AG10803 (cell line): ENCODE measurements at regions not wholly inside any gene's neighbourhood (a gene's known extent, or its start where the extent isn't known, plus 50 kb on each side); places are given as distances from the start of the nearest gene placed in this dataset.

Experiments used
- DNase-seq: peaks from one replicate; pipeline ENCODE4 v3.0.0; 2010; ENCODE audit warnings: low read depth
- H3K4me3 ChIP-seq: 2 replicates; pipeline ENCODE4 v1.5.1; 2011; ENCODE audit warnings: mild to moderate bottlenecking, low read length, control low read depth
- TF ChIP-seq, protein P1 (sequence below): conservative IDR thresholded peaks from 2 replicates; pipeline ENCODE4 v1.5.1; 2011; ENCODE audit warnings: mild to moderate bottlenecking, low read length, control low read depth, inconsistent platforms

- no peak for DNase-seq
Observed at GRCh38 chr4:116357758-116358157, 727.6 kb downstream of the TRAM1L1 start.

GRCh38 chr4:116346750-116347149 is 738.6 kb downstream of the TRAM1L1 start:
- TF ChIP-seq, protein P1, sequence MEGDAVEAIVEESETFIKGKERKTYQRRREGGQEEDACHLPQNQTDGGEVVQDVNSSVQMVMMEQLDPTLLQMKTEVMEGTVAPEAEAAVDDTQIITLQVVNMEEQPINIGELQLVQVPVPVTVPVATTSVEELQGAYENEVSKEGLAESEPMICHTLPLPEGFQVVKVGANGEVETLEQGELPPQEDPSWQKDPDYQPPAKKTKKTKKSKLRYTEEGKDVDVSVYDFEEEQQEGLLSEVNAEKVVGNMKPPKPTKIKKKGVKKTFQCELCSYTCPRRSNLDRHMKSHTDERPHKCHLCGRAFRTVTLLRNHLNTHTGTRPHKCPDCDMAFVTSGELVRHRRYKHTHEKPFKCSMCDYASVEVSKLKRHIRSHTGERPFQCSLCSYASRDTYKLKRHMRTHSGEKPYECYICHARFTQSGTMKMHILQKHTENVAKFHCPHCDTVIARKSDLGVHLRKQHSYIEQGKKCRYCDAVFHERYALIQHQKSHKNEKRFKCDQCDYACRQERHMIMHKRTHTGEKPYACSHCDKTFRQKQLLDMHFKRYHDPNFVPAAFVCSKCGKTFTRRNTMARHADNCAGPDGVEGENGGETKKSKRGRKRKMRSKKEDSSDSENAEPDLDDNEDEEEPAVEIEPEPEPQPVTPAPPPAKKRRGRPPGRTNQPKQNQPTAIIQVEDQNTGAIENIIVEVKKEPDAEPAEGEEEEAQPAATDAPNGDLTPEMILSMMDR, result no peak
- no peak for DNase-seq
- H3K4me3 ChIP-seq, result no peak overlapping the region

More at GRCh38 chr4:116357758-116358157, 727.6 kb downstream of the TRAM1L1 start:
- no peak overlapping the region for H3K4me3 ChIP-seq
- TF ChIP-seq, protein P1, result no peak

- DNase-seq, result no peak
- no peak overlapping the region for H3K4me3 ChIP-seq
- TF ChIP-seq, protein P1, result no peak
Observed at GRCh38 chr4:116343809-116344208, 741.6 kb downstream of the TRAM1L1 start.

DNA sequence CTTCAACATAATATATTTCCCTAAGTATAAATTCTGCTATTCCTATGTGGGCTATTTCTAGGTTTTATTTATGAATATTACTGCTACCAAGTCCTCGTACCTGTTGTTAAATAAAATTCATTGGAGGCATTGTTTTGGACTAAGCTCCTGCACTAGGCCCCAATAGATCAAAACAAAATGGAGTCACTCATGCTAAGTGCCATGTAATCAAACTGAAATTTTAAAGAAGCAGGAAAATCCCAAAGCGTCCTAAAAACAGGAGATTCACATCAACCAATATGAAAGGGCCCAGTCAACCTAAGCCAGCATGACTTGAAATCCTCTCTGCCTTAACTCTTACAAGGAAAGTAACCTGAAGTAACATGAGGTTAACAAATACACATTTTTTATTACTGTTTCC is 743.2 kb downstream of the TRAM1L1 start:
- H3K4me3 ChIP-seq, result no peak overlapping the region
- no peak for DNase-seq
- TF ChIP-seq, protein P1, result no peak

DNA sequence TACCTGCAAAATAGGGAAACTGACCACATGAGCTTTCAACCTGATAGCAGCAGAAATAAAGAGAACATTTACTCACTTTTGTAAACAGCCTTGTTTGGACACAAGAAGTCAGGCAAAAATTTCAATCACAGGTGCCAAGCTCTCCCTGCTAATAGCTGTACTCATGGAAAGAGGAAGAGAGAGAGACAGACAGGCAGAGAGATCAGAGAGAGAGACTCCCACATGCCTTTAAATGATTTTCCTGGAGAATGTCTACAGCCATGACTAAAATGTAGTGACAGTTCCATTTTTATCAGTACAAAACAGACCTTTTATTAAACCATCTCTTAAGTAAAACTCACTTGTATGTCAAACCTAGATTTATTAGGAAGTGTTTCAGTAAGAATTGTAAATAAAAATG is 752.9 kb downstream of the TRAM1L1 start:
- DNase-seq, result no peak
- no peak overlapping the region for H3K4me3 ChIP-seq
- TF ChIP-seq, protein P1, result no peak

DNA sequence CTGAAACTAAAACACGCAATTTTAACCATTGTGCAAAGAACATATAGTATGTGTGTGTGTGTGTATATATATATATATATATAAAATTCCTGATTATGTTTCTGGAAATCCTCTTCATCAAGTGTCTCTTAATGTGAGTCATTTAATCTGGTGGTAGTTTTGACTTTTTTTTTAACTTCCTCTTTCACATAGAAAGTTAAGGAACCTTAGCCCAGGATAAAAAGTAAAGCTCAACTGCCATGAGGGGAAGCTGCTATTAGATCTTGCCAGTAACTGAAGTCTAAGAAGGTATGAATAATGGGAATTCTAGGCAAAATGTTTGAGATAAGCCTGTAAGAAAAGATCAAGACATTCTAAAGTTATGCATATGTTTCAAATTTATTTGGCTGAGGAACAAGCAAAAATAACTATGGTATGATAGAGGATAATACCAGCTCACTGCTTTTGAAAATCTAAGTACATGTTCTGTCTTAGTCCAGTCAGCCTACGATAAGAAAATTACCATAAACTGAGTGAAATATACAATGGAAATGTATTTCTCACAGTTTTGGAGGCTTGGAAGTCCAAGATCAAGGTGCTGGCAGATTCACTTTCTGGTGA is 757.0 kb downstream of the TRAM1L1 start:
- TF ChIP-seq, protein P1, result no peak
- H3K4me3 ChIP-seq, result no peak overlapping the region
- no peak for DNase-seq

DNA sequence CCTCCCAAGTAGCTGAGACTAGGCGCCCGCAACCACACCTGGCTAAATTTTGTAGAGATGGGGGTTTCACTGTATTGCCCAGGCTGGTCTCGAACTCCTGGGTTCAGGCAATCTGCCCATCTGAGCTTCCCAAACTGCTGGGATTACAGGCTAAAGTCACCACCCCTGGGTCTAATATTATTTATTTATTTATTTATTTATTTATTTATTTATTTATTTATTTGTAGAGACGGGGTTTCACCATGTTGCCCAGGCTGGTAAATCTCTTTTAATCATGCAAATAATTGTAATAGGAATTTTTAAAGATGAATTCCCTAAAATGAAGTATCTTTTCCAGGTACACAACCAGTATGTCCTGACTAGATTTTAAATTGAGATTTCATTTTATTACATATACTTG is 761.8 kb downstream of the TRAM1L1 start:
- TF ChIP-seq, protein P1, result no peak

More for the DNA sequence above, 761.8 kb downstream of the TRAM1L1 start:
- H3K4me3 ChIP-seq, result no peak overlapping the region
- no peak for DNase-seq
